Stimulated activated CD4-positive, alpha-beta T cell treated with anti-CD3 and anti-CD28 coated beads, Interleukin-2, amount 100 ng/mL, for 4 hours (primary cell): ENCODE measurements at regions not wholly inside any gene's neighbourhood (a gene's known extent, or its start where the extent isn't known, plus 50 kb on each side); places are given as distances from the start of the nearest gene placed in this dataset.
"Not testable (repeated sequence)": the region's sequence is repeated elsewhere in the genome, so short reads cannot be mapped to it uniquely, and the experiment has no call there.

Experiments
- DNase-seq: peaks from one replicate; pipeline ENCODE4 v3.0.0-alpha.2; 2020; ENCODE audit warnings: low read depth

- no peak for DNase-seq
Observed at GRCh38 chr9:135296735-135297455, 182.7 kb upstream of the PPP1R26 start.

DNA sequence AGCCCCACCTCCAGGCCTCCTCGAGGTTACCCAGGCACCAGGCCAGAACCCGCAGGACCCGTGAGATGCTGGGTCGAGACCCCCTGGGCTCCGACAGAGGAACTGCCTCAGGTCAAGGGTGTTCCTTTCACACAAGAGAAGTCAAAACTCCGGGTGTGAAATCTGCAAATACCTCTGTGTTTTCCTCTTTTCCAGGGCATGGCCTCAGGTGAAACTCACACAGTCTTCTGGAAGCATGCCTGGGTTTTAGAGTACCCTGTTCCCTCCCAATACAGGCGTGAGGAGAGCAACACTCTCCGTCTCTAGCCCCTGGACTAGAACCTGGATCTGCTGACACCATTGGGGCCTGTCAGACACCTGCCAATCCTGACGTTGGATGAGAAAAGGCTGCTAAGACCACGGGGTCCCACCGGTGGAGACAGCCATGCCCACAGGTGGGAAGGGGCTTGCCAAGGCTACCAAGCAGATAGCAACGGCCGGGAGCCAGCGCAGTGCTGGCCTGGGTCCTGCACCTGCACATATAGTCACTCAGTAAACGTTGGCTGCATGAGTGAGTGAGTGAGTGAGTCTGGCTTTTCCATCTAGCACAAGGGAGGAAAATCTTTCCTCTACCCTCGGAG lies 182.0 kb upstream of the PPP1R26 start:
- no peak for DNase-seq

DNA sequence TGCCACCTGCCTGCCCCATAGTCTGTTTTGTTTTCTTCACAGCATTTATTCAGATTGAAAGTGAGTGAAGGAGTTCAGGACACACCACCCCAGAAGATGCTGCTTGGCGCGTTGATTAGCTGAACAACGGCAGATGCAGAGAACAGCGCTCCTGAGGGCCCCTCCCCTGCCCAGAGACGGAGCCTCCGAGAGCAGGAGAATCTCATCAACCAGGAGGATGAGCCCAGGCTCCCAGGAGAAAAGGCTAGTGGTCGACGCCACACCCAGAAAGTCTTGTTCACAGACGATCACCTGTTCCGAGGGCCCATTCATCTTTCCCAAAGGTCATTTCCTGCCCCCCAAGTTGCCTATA lies 180.4 kb upstream of the PPP1R26 start:
- no peak for DNase-seq

GRCh38 chr9:135299651-135300345 lies 179.8 kb upstream of the PPP1R26 start:
- no peak for DNase-seq

DNA sequence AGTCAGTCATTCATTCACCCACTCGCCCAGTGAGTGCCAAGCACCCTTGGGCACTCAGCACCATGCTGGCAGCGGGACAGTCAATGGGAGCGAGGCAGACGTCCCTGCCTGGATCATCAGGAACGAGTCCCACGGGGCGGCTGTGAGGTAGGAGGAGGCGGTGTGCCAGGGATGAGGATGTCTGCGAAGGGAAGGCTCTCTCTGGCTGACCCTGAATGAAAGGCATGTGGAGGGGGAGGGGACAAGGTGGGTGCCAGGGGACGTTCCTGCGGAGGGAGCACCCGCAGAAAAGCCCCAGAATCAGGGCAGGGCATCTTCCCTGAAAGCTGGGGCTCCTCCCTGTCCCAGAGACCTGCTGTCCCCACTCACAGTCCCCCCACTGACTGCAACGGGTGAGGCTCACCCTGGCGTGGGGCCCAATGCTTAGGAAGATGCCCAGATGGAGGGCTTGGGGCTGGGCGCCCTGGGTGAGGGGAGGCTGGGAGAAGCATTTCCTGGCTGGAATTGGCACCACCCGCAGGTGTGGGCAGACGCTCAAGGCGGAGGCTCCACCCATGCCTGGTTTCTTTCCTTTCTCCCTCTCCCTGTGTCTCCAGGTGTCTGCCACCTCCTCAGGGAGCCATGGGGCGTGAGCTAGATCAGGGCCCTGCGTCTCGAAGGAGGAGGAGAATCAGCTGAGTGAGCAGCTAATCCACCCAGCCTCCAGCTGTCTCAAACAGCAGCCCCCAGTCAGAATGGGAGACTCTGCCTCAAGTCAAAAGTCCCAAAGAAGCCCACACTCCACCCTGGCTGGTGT lies 179.0 kb upstream of the PPP1R26 start:
- DNase-seq, result no peak

DNA sequence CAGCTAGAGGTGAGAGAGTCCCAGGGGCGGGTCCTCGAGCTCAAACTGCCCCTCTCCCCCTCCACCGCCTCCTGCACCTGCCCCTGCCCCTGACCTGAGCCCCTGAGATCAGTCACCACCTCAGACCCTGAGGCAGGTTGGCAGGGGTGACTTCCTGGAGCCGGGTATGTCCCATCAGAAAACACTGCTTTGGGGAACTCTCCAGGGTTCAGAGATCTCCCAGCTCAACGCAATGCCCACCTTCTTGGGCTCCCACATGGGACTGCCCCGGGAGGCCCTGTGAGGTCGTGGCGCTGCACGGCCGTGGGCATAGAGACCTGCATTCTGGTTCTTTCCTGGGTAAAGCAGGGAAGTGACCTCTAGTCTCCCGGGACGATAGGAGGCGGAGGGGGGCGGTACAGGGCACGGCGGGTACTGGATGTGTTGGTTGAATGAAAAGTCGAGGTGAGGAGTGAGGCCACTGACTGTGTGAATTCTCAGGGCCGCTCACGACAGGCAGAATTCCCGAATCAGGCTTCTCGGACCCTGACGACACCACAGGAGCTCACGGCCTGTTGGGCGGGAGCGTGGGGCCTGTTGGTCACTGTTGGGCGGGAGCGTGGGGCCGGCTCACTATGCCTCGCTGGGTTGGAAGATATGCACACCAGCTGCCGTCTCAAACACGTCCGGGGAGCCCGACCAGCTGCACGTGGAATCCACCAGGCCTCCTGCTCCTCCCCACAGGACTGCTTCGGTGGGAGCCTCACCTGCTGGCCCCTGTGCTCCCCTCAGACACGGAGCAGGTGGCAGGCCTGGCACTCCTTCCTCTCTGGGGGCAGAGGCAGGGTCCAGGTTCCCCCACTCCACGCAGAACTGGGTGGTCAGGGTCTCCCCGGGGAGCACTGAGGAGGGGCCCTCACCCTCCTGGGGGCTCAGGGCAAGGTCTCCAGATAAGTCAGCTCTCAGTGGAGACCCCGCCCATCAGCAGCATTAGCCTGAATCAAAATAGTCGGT lies 178.0 kb upstream of the PPP1R26 start:
- no peak for DNase-seq

GRCh38 chr9:135302329-135303279 lies 177.0 kb upstream of the PPP1R26 start:
- DNase-seq, result no peak

- DNase-seq, result no peak
Observed at GRCh38 chr9:135303280-135303647, 176.3 kb upstream of the PPP1R26 start.

- DNase-seq, result no peak
Observed at GRCh38 chr9:135303865-135304499, 175.6 kb upstream of the PPP1R26 start.

- DNase-seq, result no peak
Observed at GRCh38 chr9:135304886-135305285, 174.7 kb upstream of the PPP1R26 start.

- DNase-seq, result no peak
Observed at GRCh38 chr9:135305546-135306180, 173.9 kb upstream of the PPP1R26 start.

DNA sequence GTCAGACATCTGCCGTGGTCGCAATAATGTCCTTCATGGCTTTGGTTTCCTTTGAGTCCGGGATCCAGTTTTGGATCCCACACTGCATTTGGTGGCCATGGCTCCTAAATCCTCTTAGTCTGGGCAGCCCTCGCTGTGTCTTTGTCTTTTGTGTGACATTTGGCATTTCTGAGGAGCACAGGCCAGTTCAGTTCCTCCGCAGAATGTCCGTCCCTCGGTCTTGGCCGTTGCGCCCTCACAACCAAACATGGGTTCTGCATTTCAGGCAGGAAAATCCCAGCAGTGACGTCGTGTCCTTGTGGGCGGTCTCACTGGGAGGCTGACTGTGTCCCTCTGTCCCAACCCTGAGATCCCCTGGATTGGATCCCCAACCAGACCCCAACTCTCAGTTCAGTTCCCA lies 172.9 kb upstream of the PPP1R26 start:
- no peak for DNase-seq

- DNase-seq, result no peak
Observed at GRCh38 chr9:135307300-135307699, 172.3 kb upstream of the PPP1R26 start.

- not testable (repeated sequence) for DNase-seq
Observed at GRCh38 chr9:135307919-135308318, 171.7 kb upstream of the PPP1R26 start.

DNA sequence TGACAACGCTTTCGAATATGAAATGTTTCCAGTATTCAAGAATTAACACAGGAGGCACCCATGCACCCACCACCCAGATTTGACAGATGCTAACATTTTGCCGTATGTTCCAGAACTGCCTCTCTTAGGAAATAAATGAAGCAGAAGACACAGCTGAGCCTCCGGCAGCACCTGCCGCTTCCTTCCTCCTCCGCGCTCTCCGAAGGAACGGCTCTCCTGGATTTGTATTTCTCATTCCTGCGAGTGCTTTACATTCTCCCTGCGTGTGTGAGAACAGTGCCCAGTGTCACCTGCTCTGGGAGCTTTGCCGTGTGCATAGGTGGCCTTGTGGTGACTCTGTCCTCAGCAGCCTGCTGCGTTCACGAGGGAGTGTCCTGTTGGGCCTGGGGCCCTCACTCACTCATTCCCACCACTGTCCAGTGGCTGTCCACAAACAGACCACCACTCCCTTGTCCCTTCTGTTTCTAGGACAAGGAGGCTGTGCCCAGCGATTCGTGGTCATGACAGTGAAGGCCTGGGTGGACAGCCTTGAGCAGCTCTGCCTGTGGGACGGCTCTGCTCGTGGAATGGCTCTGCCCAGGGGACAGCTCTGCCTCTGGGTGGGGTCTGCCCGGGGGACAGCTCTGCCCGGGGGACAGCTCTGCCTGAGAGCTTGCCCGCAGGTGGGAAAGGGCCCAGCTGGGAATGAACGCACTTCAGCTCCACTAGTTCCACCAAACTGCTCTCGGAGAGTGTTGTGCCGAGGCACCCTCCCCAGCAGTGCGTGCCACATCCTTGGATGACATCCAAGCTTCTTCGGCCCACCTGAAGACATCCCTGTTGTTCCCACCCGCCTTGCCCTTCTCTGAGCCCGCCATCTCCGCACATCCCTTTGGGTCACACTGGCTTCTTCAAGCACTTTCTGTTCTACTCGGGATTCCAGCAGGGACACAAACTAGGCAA lies 170.5 kb upstream of the PPP1R26 start:
- DNase-seq, result no peak

DNA sequence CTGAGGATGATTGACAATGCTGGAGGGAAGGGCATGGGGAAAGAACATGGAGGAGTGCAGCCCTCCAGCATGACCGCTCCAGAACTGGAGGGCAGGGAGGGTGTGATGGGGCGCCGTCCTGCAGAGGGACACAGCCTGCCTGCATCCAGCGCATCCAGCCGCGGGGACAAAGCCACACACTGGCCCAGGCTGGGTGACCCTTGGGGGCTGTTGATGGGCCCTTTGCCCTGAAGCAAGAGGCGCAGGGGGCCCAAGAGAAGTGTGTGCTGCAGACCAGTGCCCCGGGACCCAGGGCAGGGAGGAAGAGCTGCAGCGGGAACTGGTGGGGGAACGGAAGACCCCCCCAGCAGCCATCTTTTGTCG lies 169.8 kb upstream of the PPP1R26 start:
- no peak for DNase-seq

DNA sequence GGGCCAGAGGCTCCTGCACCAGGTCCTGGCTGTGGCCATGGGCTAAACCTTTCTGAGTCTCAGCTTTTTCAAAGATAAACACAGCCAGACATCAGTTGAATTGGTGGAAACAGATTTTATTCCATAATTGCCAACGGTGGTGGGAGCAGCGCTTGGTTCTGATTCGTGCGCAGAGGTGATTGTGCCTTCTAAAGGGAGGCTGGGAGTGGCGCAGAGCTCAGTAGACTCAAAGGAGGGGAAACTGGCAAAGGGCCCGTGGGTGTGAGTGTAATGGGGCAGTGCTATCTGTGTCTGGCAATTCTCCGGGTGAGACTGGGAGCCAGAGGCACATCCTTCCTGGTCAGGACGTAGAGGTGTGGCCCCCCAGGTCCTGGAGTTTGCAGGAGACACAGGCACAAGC lies 169.4 kb upstream of the PPP1R26 start:
- DNase-seq, result no peak

GRCh38 chr9:135315572-135315971 lies 164.0 kb upstream of the PPP1R26 start:
- no peak for DNase-seq
